ENCODE measurements at regions not wholly inside any gene's neighbourhood (a gene's known extent, or its start where the extent isn't known, plus 50 kb on each side); places are given as distances from the start of the nearest gene placed in this dataset.

- WGBS = 41% methylated on average over 4 of the region's 4 CpGs
Observed at GRCh38 chr20:39654171-39654570, 692.0 kb downstream of the DHX35 start.

GRCh38 chr20:39651645-39652325, 689.6 kb downstream of the DHX35 start:
- Histone ChIP-seq H3K4me3 (no peak overlapping the region), H3K4me1 (no peaks in the 10 kb centered on the region), H3K27ac (no peak overlapping the region), H3K27me3 (no peaks in the 10 kb centered on the region), H3K36me3 (no peaks in the 10 kb centered on the region), H3K9me3 (no peaks in the 10 kb centered on the region)
- no peak for DNase-seq (ENCODE audit: low spot score in 2 of 2)
- 76% methylated on average over 9 of the region's 9 CpGs for WGBS
- TF ChIP-seq POLR2AphosphoS5 (IDR thresholded peaks at IDR 0.05) (no peak), EP300 (IDR thresholded peaks at IDR 0.05) (no peak), CTCF (IDR thresholded peaks at IDR 0.05) (no peak), POLR2A (IDR thresholded peaks at IDR 0.05) (no peak)

More at GRCh38 chr20:39654171-39654570, 692.0 kb downstream of the DHX35 start:
- Histone ChIP-seq H3K4me1 (no peaks in the 10 kb centered on the region), H3K36me3 (no peaks in the 10 kb centered on the region), H3K27me3 (no peaks in the 10 kb centered on the region), H3K27ac (no peak overlapping the region), H3K4me3 (no peak overlapping the region), H3K9me3 (no peaks in the 10 kb centered on the region)
- DNase-seq (ENCODE audit: low spot score in 2 of 2) = no peak
- TF ChIP-seq POLR2AphosphoS5 (IDR thresholded peaks at IDR 0.05) = no peak
- TF ChIP-seq EP300 (IDR thresholded peaks at IDR 0.05) = no peak
- no peak for TF ChIP-seq POLR2A (IDR thresholded peaks at IDR 0.05)
- TF ChIP-seq CTCF (IDR thresholded peaks at IDR 0.05) = no peak

GRCh38 chr20:39646874-39647413, 684.8 kb downstream of the DHX35 start:
- Histone ChIP-seq H3K27me3 (no peaks in the 10 kb centered on the region), H3K36me3 (no peaks in the 10 kb centered on the region), H3K9me3 (no peaks in the 10 kb centered on the region), H3K27ac (no peak overlapping the region), H3K4me1 (no peaks in the 10 kb centered on the region), H3K4me3 (no peak overlapping the region)
- whole genome bisulfite sequencing = 85% methylated on average over 7 of the region's 7 CpGs
- no peak for DNase-seq (ENCODE audit: low spot score in 2 of 2)
- TF ChIP-seq POLR2A (IDR thresholded peaks at IDR 0.05) (no peak), CTCF (IDR thresholded peaks at IDR 0.05) (no peak), POLR2AphosphoS5 (IDR thresholded peaks at IDR 0.05) (no peak), EP300 (IDR thresholded peaks at IDR 0.05) (no peak)

GRCh38 chr20:39645131-39645530, 683.0 kb downstream of the DHX35 start:
- Histone ChIP-seq H3K27me3 (no peaks in the 10 kb centered on the region), H3K36me3 (no peaks in the 10 kb centered on the region), H3K9me3 (no peaks in the 10 kb centered on the region), H3K27ac (no peak overlapping the region), H3K4me3 (no peak overlapping the region), H3K4me1 (no peaks in the 10 kb centered on the region)
- no peak for DNase-seq (ENCODE audit: low spot score in 2 of 2)
- 59% methylated on average over 3 of the region's 3 CpGs for WGBS
- TF ChIP-seq POLR2A (IDR thresholded peaks at IDR 0.05) = no peak

- TF ChIP-seq CTCF (IDR thresholded peaks at IDR 0.05) = no peak
- TF ChIP-seq POLR2A (IDR thresholded peaks at IDR 0.05) = no peak
- TF ChIP-seq EP300 (IDR thresholded peaks at IDR 0.05) = no peak
- TF ChIP-seq POLR2AphosphoS5 (IDR thresholded peaks at IDR 0.05) = no peak
- peaks cover 12% of the 10 kb centered on the region for H3K4me1 ChIP-seq
- 45% methylated on average over 1 of the region's 1 CpG for WGBS
- DNase-seq (ENCODE audit: low spot score in 2 of 2) = no peak
- H3K27me3 ChIP-seq = no peaks in the 10 kb centered on the region
- no peaks in the 10 kb centered on the region for H3K36me3 ChIP-seq
- no peaks in the 10 kb centered on the region for H3K9me3 ChIP-seq
- no peak overlapping the region for H3K4me3 ChIP-seq
- H3K27ac ChIP-seq = no peak overlapping the region
Observed at GRCh38 chr20:39643292-39643691, 681.1 kb downstream of the DHX35 start.
